ENCODE measurements at regions not wholly inside any gene's neighbourhood (a gene's known extent, or its start where the extent isn't known, plus 50 kb on each side); places are given as distances from the start of the nearest gene placed in this dataset.

- TF ChIP-seq POLR2A (IDR thresholded peaks at IDR 0.05) (no peak), CTCF (IDR thresholded peaks at IDR 0.05) (no peak)
These were observed 232.7 kb upstream of the SNX7 start for GRCh38 chr1:98428864-98429263.

Data from adrenal gland (tissue), 5 donors.